HuH-7.5 (cell line): ENCODE measurements at regions not wholly inside any gene's neighbourhood (a gene's known extent, or its start where the extent isn't known, plus 50 kb on each side); places are given as distances from the start of the nearest gene placed in this dataset.

Experiments
- DNase-seq: peaks from one replicate; pipeline ENCODE4 v3.0.0; 2011; ENCODE audit warnings: low spot score

GRCh38 chr4:129550281-129550785, 454.4 kb downstream of the C4orf33 start:
- DNase-seq, result no peak

GRCh38 chr4:129561280-129561679, 465.3 kb downstream of the C4orf33 start:
- no peak for DNase-seq

GRCh38 chr4:129561886-129562671, 466.1 kb downstream of the C4orf33 start:
- DNase-seq, result no peak

GRCh38 chr4:129565214-129565613, 469.3 kb downstream of the C4orf33 start:
- no peak for DNase-seq

- DNase-seq, result no peak
These were observed 474.4 kb downstream of the C4orf33 start for GRCh38 chr4:129570326-129570725.

- no peak for DNase-seq
These were observed 482.4 kb downstream of the C4orf33 start for GRCh38 chr4:129578336-129578735.

- DNase-seq, result no peak
These were observed 485.4 kb downstream of the C4orf33 start for GRCh38 chr4:129581305-129581704.

GRCh38 chr4:129583868-129584267, 487.9 kb downstream of the C4orf33 start:
- no peak for DNase-seq

GRCh38 chr4:129598582-129598981, 502.6 kb downstream of the C4orf33 start:
- no peak for DNase-seq

- DNase-seq, result no peak
These were observed 504.9 kb downstream of the C4orf33 start for GRCh38 chr4:129600898-129601297.

GRCh38 chr4:129602447-129602846, 506.5 kb downstream of the C4orf33 start:
- DNase-seq, result no peak

- no peak for DNase-seq
These were observed 507.4 kb downstream of the C4orf33 start for GRCh38 chr4:129603241-129603931.

- no peak for DNase-seq
These were observed 508.8 kb downstream of the C4orf33 start for GRCh38 chr4:129604632-129605255.

- DNase-seq, result no peak
These were observed 518.7 kb downstream of the C4orf33 start for GRCh38 chr4:129614611-129615010.

GRCh38 chr4:129622566-129622965, 526.6 kb downstream of the C4orf33 start:
- DNase-seq, result no peak

- no peak for DNase-seq
These were observed 527.4 kb downstream of the C4orf33 start for GRCh38 chr4:129623233-129623875.

- no peak for DNase-seq
These were observed 545.2 kb downstream of the C4orf33 start for GRCh38 chr4:129641179-129641578.

- DNase-seq, result no peak
These were observed 549.5 kb downstream of the C4orf33 start for GRCh38 chr4:129645461-129645860.

GRCh38 chr4:129668092-129668491, 572.1 kb downstream of the C4orf33 start:
- DNase-seq, result no peak

- DNase-seq, result no peak
These were observed 577.0 kb downstream of the C4orf33 start for GRCh38 chr4:129672941-129673340.

GRCh38 chr4:129675036-129675435, 579.1 kb downstream of the C4orf33 start:
- no peak for DNase-seq

- DNase-seq, result no peak
These were observed 581.0 kb downstream of the C4orf33 start for GRCh38 chr4:129676934-129677333.
